Dedifferentiated amniotic fluid mesenchymal stem cell (primary cell): ENCODE measurements at regions not wholly inside any gene's neighbourhood (a gene's known extent, or its start where the extent isn't known, plus 50 kb on each side); places are given as distances from the start of the nearest gene placed in this dataset.

Experiments
- DNase-seq: peaks from one replicate; pipeline ENCODE4 v3.0.0-alpha.2; 2016; ENCODE audit errors: extremely low spot score

DNA sequence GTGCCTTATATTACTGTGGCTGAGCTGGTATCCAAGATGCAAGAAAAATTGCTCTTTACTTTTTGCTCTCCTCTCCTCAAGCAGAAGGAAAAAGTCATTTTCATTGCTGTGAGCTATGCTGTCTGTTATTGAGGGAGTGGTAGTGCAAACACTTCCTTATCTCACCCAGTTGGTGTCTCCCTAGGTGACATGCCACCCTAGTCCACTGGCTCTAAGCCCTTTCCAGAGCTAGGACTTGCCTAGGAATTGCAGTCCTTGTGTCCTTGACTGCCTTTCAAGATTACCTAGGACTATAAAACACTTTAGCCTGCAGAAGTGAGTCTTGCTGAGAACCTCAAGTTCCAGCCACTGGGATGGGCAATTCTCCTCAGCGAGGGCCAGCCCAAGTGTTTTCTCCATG lies 458.3 kb downstream of the MRPL39 start:
- no peak for DNase-seq

GRCh38 chr21:25139414-25139813 lies 467.9 kb downstream of the MRPL39 start:
- no peak for DNase-seq

- no peak for DNase-seq
These were observed 473.3 kb downstream of the MRPL39 start for GRCh38 chr21:25133939-25134338.

DNA sequence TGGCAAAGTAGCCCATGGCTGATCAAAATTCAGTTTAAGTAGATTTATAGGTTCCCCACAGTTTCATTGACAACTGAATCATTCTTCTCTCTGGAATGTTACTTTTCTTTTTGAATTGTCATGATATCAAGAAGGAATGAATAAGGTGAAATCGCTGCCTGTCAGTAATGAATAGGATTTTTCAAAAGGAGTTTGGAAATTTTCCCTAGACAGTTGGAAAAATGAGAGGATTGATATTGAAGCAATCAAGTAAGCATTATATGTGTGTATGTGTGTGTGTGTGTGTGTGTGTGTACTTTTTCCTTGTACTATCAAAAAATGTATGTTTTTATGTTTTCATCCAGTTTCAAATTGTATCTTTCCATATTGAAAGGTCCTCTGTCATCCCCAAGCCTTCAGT lies 479.5 kb downstream of the MRPL39 start:
- no peak for DNase-seq

DNA sequence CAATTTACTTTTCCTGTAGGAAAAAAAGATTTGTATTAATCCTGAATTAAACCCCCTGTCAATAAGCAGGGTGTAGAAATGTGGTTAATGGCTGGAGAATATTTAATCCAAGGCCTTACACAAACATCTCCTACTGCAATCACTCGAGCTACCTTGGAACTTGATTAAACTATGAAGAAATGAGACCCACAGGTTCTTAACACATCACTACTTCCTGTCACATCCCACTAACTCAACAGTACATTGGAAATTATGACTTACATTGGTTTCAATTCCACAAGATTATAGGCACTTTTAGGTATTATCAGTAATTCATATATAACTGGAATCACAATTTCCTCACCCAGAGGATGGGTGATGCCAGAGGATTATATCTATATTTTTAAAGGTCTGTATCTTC lies 480.3 kb downstream of the MRPL39 start:
- DNase-seq = no peak

DNA sequence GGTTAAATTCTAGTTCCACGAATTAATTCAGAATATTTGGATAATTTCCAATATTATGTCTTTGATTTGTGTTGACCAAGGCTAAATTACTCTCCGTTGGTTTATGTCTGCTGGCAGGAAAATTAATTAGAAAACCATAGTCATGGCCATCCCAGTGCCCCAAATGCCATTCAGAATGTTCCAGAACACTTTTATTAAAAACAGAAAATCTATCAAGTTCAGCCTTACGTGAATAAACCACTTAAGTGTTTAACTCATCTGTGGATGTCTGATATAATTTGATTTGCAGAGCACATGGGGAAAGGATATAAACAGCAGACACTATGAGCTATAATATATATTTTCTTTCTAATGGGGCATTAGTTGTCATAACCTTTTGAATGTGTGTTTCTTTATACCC lies 480.7 kb downstream of the MRPL39 start:
- no peak for DNase-seq

DNA sequence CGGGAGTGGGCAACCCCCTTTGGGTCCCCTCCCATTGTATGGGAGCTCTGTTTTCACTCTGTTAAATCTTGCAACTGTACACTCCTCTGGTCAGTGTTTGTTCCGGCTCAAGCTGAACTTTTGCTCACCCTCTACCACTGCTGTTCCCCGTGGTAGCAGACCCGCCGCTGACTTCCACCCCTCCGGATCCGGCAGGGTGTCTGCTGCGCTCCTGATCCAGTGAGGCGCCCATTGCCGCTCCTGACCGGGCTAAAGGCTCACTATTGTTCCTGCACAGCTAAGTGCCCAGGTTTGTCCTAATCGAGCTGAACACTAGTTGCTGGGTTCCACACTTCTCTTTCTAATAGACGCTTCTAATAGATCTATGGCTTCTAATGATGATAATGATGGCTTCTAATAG lies 488.6 kb downstream of the MRPL39 start:
- no peak for DNase-seq

DNA sequence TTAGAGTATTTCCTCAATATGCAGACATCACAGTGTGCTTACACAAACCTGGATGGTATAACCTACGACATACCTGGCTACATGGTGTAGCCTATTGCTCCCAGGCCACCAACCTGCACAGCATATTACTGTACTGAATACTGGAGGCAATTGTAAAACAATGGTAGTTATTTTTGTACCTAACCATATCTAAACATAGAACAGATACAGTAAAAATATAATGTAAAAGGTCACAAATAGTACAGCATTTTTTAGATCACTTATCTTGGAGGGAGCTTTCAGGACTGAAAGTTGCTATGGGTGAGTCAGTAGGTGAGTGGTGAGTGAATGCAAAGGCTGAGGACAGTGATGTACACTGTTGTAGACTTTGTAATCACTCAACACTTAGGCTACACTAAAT lies 492.3 kb downstream of the MRPL39 start:
- no peak for DNase-seq

DNA sequence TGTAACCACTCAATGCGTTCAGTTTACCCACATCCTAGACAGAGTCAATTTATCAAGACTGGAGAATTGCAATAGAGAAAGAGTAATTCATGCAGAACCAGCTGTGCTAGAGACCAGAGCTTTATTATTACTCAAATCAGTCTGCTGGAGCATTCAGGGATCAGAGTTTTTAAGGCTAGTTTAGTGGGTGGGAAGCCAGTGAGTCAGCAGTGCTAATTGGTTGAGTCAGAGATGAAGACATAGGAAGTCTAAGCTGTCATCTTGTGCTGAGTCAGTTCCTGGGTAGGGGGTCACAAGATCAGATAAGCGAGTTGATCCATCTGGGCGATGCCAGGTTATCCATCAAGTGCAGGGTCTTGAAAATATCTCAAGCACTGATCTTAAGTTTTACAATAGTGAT lies 499.6 kb downstream of the MRPL39 start:
- DNase-seq = no peak

DNA sequence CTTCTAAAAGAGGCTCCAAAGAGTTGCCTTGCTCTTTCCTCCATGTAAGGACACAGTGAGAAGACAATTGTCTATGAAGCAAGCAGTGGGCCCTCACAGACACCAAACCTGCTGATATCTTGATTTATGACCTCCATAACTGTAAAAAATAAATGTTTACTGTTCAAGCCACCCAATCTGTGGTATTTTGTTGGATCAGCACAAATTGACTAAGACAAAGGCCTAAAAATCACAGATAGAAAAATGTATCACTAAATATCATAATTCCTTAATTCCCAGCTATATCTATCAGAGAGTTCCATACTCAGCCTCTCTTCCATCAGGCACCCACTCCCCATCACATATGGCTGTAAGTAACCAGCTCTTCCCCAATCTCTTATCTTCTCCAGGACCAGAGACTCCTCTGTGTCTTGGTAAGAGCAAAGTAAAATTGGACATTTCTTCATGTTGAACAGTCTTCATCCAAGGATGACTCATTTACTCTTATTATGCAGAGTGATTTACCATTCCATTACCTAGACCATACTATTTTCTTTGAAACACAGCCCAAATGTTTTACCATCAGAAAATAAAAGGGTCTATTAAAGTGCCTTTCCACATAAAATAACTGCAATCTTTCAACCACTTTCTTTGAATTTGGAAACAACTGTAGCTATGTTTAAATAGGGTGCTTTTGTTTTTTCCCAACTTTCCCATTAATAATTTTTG lies 503.6 kb downstream of the MRPL39 start:
- no peak for DNase-seq

DNA sequence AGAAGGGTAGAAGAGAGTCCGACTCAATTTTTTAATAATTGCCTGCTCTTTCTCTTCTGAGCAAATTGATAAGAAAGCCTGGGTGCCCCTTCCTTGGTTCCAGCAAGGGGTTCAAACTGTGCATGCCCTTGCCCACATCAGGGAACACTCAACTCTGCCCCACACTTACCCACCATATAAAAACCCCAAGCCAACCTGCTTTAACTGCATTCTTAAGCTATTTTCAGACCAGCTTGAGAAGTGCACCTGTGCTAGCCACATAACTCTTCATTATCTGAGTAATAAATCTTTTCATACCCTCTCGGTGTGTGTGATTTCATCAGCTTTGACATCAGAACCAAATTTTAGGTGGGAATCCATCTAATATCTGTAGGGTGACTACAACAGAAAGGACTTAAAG lies 509.6 kb downstream of the MRPL39 start:
- DNase-seq = no peak

- no peak for DNase-seq
These were observed 512.6 kb downstream of the MRPL39 start for GRCh38 chr21:25094695-25095094.

GRCh38 chr21:25092441-25093011 lies 514.8 kb downstream of the MRPL39 start:
- DNase-seq = no peak

DNA sequence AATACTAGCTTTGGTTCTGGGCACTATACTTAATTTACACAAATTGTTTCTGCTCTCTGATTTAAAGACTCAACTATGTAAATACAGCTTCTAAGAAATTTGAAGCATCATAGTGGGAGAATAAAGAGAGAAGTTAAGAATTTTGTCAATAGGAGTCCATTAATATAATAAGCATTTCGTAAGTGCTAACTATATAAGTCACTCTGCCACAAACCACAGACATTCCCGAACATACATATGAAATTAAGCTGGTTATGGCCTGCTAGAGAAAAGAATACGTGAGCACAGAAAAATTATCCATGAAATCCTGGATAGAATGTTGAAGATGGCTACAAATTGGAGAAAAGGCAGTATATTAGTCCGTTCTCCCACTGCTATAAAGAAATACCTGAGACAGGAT lies 526.2 kb downstream of the MRPL39 start:
- no peak for DNase-seq

DNA sequence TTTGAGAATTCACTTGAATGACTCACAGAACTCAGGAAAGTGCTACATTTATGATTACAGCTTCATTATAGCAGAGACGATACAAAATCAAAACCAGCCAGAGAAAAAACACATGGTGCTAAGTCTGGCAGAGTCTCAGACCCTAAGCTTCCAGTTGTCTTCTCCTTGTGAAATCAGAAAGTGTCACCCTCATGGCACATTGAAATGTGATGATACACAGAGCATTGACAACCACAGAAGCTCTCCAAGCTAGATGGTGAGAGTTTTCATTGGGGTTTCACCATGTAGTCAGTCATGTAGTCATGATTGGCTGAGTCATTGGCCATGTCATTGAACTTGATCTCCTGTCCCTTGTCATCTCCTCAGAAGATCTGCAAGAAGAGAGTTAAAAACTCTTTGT lies 526.6 kb downstream of the MRPL39 start:
- no peak for DNase-seq

DNA sequence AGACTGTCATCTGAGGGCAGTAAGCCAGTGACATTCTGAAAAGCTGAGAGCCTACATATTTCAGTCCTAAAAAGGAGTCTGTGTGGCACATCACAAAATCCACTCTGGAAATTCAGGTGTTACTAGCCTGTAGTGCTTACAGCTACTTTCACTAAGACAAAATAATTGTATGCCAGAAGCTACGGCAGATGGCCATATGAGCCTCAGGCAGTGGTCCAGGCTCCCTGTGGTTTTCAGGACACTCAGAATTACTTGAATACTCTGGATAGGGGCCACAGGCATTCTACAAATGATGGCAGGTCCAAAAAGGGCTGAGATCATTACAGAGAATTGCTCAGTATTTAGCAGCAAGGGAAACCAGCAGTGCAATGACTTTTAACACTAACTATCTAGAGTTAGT lies 527.1 kb downstream of the MRPL39 start:
- DNase-seq = no peak

DNA sequence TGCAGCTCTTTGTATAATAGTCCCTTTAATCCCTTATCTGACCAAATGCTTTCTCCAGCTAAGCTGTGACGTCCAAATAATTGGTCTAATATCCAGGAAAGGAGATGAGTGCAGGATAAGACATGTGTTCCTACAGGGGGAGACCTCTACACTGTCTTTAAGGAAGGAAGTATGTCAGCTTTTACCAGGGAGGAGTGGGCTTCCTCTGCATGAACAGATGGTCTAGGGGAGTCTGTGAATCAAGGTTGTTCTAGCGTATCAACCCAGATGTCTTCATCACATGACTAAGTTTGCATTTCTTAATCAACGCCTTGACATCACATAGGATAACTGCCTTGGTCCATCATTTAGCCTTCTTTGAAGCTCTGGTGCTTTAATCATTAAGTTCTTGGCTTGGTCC lies 528.2 kb downstream of the MRPL39 start:
- DNase-seq = no peak

- DNase-seq = no peak
These were observed 545.2 kb downstream of the MRPL39 start for GRCh38 chr21:25062061-25062460.

- DNase-seq = no peak
These were observed 552.6 kb downstream of the MRPL39 start for GRCh38 chr21:25054689-25055088.

DNA sequence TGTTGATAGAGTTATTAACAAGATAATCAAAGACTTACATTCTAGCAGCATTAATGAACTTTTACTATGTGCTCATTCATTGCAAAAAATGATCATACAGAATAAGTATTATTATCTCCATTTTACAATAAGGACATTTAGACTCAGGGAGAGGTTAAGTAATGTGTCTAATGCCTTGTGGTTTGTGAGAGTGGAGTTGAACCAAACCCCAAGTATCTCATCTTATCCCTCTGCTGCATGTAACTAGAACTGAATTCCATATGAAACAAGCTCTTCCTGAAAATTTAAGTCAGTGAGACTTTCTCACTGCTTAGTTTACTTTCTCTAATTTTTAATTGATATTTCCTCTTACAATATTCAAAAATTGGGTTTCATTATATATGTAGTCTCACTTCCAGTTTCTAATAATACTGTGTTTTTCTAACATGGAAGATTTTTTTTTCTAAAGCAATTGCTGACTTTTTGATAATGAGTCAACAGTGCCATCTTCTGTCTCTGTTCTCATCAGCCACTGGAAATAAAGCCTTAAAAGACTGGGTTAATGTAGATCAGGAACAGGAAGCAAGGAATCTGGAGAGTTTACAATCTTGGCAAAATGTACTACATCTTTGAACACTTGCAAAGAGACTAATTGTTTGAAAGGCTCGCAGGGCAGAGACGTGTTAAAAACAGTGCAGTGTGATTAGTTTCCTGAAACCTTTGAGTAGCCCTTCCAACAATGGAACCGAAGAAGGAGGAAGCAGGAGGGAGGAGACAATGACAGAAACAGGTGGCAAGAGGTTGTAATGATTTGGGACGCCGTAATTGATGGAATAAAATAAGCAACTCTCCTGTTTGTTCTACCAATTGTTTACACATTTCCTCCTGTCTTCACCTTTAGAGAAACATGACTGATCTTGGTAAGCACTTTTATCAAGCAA lies 567.6 kb downstream of the MRPL39 start:
- DNase-seq = no peak

- DNase-seq = no peak
These were observed 570.5 kb downstream of the MRPL39 start for GRCh38 chr21:25036775-25037174.

DNA sequence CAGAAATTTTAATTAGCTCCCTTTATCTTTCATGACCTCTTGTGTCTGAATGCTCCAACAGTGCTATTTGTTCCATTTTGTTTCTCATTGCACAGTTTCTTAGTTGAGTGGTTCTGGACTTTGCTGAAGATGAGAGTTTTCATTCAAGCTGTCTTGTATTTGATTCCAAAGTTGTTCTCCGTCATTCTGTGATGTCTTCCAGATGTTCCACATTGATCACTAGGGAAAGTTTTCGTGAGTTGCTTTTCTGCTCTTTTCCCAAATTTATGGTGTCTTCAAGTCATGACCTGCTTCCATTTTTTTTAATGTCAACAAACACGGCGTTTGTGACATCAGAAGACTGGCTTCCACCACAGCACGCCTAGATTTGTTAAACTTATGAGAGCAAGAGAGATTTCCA lies 575.5 kb downstream of the MRPL39 start:
- no peak for DNase-seq

DNA sequence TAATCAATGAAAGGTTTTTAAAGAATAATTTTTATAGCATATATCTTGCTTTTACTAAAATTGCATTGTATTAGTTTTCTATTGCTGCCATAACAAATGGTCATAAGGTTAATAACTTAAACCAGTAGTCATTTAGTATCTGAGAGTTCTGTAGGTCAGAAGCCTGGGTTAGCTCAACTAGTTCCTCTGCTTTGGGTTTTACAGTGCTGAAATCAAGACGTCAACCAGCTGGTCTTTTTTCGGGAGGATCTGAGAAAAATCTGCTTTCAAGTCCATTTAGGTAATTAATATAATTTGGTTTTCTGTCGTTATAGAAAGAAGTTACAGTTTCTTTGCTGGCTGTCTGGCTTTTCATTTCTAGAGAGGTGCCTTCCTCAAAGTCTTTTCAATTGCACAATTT lies 577.7 kb downstream of the MRPL39 start:
- DNase-seq = no peak
